ENCODE measurements at regions not wholly inside any gene's neighbourhood (a gene's known extent, or its start where the extent isn't known, plus 50 kb on each side); places are given as distances from the start of the nearest gene placed in this dataset.

DNA sequence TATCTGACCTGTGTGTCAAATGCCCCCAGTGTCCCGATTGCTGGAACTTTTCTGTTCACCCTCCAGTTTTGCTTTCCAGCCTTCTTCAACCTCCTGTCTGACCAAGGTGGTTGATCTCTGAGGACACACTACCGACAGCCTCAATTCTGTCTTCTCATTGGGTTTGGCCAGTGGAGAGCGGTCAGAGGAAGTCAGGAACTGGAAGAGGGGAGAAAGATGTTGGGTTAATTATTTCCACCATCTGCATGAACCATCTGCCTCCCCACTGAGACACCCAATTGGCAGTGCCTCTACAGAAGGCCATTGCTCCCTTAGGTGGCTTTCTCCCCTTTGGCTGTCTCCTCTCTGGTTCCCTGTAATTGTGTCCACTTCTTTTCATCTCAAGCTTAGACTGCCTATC, 154.3 kb upstream of the RAI14 start:
- H3K4me3 ChIP-seq (ENCODE audit: low read depth, low read length): no peak overlapping the region
- no peak for DNase-seq (ENCODE audit: low read depth)
- TF ChIP-seq, protein P1, sequence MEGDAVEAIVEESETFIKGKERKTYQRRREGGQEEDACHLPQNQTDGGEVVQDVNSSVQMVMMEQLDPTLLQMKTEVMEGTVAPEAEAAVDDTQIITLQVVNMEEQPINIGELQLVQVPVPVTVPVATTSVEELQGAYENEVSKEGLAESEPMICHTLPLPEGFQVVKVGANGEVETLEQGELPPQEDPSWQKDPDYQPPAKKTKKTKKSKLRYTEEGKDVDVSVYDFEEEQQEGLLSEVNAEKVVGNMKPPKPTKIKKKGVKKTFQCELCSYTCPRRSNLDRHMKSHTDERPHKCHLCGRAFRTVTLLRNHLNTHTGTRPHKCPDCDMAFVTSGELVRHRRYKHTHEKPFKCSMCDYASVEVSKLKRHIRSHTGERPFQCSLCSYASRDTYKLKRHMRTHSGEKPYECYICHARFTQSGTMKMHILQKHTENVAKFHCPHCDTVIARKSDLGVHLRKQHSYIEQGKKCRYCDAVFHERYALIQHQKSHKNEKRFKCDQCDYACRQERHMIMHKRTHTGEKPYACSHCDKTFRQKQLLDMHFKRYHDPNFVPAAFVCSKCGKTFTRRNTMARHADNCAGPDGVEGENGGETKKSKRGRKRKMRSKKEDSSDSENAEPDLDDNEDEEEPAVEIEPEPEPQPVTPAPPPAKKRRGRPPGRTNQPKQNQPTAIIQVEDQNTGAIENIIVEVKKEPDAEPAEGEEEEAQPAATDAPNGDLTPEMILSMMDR (IDR thresholded peaks at IDR 0.05; ENCODE audit: low read depth, low read length, missing control alignments): no peak

- DNase-seq (ENCODE audit: low read depth): no peak
- TF ChIP-seq, protein P1 (IDR thresholded peaks at IDR 0.05; ENCODE audit: low read depth, low read length, missing control alignments): no peak
- no peak overlapping the region for H3K4me3 ChIP-seq (ENCODE audit: low read depth, low read length)
Observed at GRCh38 chr5:34502581-34502980, 153.5 kb upstream of the RAI14 start.

GRCh38 chr5:34503379-34504253, 152.5 kb upstream of the RAI14 start:
- TF ChIP-seq, protein P1 (IDR thresholded peaks at IDR 0.05; ENCODE audit: low read depth, low read length, missing control alignments): no peak
- H3K4me3 ChIP-seq (ENCODE audit: low read depth, low read length): no peak overlapping the region
- DNase-seq (ENCODE audit: low read depth): no peak

GRCh38 chr5:34504967-34505366, 151.2 kb upstream of the RAI14 start:
- DNase-seq (ENCODE audit: low read depth): no peak
- TF ChIP-seq, protein P1 (IDR thresholded peaks at IDR 0.05; ENCODE audit: low read depth, low read length, missing control alignments): no peak
- no peak overlapping the region for H3K4me3 ChIP-seq (ENCODE audit: low read depth, low read length)

GRCh38 chr5:34505731-34506130, 150.4 kb upstream of the RAI14 start:
- no peak for DNase-seq (ENCODE audit: low read depth)
- TF ChIP-seq, protein P1 (IDR thresholded peaks at IDR 0.05; ENCODE audit: low read depth, low read length, missing control alignments): no peak
- no peak overlapping the region for H3K4me3 ChIP-seq (ENCODE audit: low read depth, low read length)

GRCh38 chr5:34507933-34508332, 148.2 kb upstream of the RAI14 start:
- no peak for DNase-seq (ENCODE audit: low read depth)
- TF ChIP-seq, protein P1 (IDR thresholded peaks at IDR 0.05; ENCODE audit: low read depth, low read length, missing control alignments): no peak
- no peak overlapping the region for H3K4me3 ChIP-seq (ENCODE audit: low read depth, low read length)

DNA sequence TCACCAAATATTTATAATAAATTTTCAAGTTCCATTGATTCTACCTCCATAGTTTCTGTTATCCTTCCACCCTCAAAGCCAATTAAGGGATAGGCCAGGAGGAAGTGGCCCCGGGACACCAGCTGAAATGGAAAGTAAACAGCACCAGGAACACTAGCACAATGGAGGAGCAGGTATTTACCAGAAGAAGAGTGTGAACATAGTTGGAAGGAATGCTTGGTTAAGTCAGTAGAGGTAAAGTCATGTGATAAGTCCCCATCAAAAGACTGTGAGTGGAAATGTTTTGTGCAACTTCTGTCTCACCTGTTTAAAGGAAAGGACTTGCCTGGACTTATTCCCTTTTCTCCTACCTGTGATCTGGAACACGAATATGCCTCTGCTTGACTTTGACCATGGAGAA, 146.7 kb upstream of the RAI14 start:
- H3K4me3 ChIP-seq (ENCODE audit: low read depth, low read length): no peak overlapping the region
- DNase-seq (ENCODE audit: low read depth): no peak
- TF ChIP-seq, protein P1 (IDR thresholded peaks at IDR 0.05; ENCODE audit: low read depth, low read length, missing control alignments): no peak

Measured in GM12864 (cell line).